ENCODE measurements at regions not wholly inside any gene's neighbourhood (a gene's known extent, or its start where the extent isn't known, plus 50 kb on each side); places are given as distances from the start of the nearest gene placed in this dataset.

- DNase-seq (ENCODE audit: low read depth, low spot score): no peak
- no peaks in the 10 kb centered on the region for H3K27me3 ChIP-seq (ENCODE audit: control insufficient read depth, insufficient read depth, low read length)
- no peak overlapping the region for H3K27ac ChIP-seq (ENCODE audit: low read length)
- no CpG with 5 or more reads among the region's 2 CpGs for WGBS (ENCODE audit: insufficient coverage, insufficient read length)
- H3K4me3 ChIP-seq (ENCODE audit: low read length): no peak overlapping the region
- no peaks in the 10 kb centered on the region for H3K4me1 ChIP-seq (ENCODE audit: control insufficient read depth, insufficient read depth, low read length)
- H3K9me3 ChIP-seq (ENCODE audit: control insufficient read depth, insufficient read depth, low read length): no peaks in the 10 kb centered on the region
- H3K36me3 ChIP-seq (ENCODE audit: control insufficient read depth, insufficient read depth, low read length): no peaks in the 10 kb centered on the region
Observed at GRCh38 chr2:83784315-83784714, 674.8 kb downstream of the SUCLG1 start.

DNA sequence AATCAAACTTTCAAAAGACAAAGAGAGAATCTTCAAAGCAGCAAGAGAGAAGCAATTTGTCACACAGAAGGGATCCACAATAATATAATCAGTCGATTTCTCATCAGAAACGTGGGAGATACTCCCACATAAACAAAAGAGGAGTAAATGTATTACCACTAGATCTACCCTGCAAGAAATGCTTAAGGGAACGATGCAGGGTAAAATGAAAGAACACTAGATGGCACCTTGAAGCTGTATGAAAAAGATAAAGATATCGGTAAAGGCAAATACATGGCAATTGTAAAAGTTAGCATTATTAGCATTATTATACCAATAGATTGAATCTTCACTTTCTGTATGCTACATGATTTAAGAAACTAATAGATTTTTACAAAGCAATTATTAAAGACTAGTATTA is 677.0 kb downstream of the SUCLG1 start:
- Histone ChIP-seq H3K27me3 (ENCODE audit: control insufficient read depth, insufficient read depth, low read length) (no peaks in the 10 kb centered on the region), H3K9me3 (ENCODE audit: control insufficient read depth, insufficient read depth, low read length) (no peaks in the 10 kb centered on the region), H3K36me3 (ENCODE audit: control insufficient read depth, insufficient read depth, low read length) (no peaks in the 10 kb centered on the region), H3K4me1 (ENCODE audit: control insufficient read depth, insufficient read depth, low read length) (no peaks in the 10 kb centered on the region), H3K27ac (ENCODE audit: low read length) (no peak overlapping the region), H3K4me3 (ENCODE audit: low read length) (no peak overlapping the region)
- no peak for DNase-seq (ENCODE audit: low read depth, low spot score)
- WGBS (ENCODE audit: insufficient coverage, insufficient read length): no CpG with 5 or more reads among the region's 4 CpGs

DNA sequence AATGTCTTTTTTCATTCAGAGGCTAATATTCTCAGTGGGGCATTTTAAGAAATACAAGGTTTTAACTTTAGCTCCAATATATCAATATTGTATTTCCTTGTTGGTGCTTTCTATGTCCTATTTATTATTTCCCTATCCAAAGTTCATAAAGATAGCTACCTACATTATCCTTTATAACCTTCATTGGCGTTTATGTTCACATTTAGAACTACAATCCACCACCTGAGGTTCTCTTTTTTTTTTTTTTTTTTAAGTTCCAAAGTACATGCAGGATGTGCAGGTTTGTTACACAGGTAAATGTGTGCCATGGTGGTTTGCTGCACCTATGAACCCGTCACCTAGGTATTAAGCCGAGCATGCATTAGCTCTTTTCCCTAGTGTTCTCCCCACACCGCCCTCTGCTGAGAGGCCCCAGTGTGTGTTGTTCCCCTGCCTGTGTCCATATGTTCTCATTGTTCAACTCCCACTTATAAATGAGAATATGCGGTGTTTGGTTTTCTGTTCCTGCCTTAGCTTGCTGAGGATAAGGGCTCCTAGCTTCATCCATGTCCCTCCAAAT is 694.6 kb downstream of the SUCLG1 start:
- no peaks in the 10 kb centered on the region for H3K27me3 ChIP-seq (ENCODE audit: control insufficient read depth, insufficient read depth, low read length)
- H3K4me3 ChIP-seq (ENCODE audit: low read length): no peak overlapping the region
- no peak for DNase-seq (ENCODE audit: low read depth, low spot score)
- H3K4me1 ChIP-seq (ENCODE audit: control insufficient read depth, insufficient read depth, low read length): no peaks in the 10 kb centered on the region
- no peaks in the 10 kb centered on the region for H3K36me3 ChIP-seq (ENCODE audit: control insufficient read depth, insufficient read depth, low read length)
- no CpG with 5 or more reads among the region's 5 CpGs for WGBS (ENCODE audit: insufficient coverage, insufficient read length)
- H3K27ac ChIP-seq (ENCODE audit: low read length): no peak overlapping the region
- no peaks in the 10 kb centered on the region for H3K9me3 ChIP-seq (ENCODE audit: control insufficient read depth, insufficient read depth, low read length)

- Histone ChIP-seq H3K4me3 (ENCODE audit: low read length) (no peak overlapping the region), H3K27ac (ENCODE audit: low read length) (no peak overlapping the region), H3K9me3 (ENCODE audit: control insufficient read depth, insufficient read depth, low read length) (no peaks in the 10 kb centered on the region), H3K4me1 (ENCODE audit: control insufficient read depth, insufficient read depth, low read length) (no peaks in the 10 kb centered on the region), H3K36me3 (ENCODE audit: control insufficient read depth, insufficient read depth, low read length) (no peaks in the 10 kb centered on the region), H3K27me3 (ENCODE audit: control insufficient read depth, insufficient read depth, low read length) (no peaks in the 10 kb centered on the region)
- DNase-seq (ENCODE audit: low read depth, low spot score): no peak
- WGBS (ENCODE audit: insufficient coverage, insufficient read length): no CpG with 5 or more reads among the region's 2 CpGs
Observed at GRCh38 chr2:83757329-83757728, 701.8 kb downstream of the SUCLG1 start.

DNA sequence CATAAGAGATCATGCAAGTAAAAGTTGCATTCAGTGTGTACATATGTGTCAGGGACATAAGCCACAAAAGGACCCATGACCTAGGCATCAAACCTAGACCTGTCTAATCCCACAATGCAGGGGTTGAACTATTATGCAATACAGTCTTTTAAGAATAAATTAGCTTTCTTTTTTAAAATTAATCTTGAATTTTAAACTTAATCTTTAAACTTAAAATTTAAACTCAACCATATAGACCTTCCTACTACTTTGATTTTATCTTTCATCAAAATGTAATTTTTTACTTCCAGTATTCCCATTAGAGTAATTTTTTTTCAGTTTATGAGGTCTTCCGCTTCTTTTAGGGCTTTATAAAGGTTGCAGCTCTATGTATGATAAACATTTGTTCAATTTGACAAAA is 702.9 kb downstream of the SUCLG1 start:
- Histone ChIP-seq H3K9me3 (ENCODE audit: control insufficient read depth, insufficient read depth, low read length) (no peaks in the 10 kb centered on the region), H3K27ac (ENCODE audit: low read length) (no peak overlapping the region), H3K4me3 (ENCODE audit: low read length) (no peak overlapping the region), H3K27me3 (ENCODE audit: control insufficient read depth, insufficient read depth, low read length) (no peaks in the 10 kb centered on the region), H3K4me1 (ENCODE audit: control insufficient read depth, insufficient read depth, low read length) (no peaks in the 10 kb centered on the region), H3K36me3 (ENCODE audit: control insufficient read depth, insufficient read depth, low read length) (no peaks in the 10 kb centered on the region)
- no peak for DNase-seq (ENCODE audit: low read depth, low spot score)
- WGBS (ENCODE audit: insufficient coverage, insufficient read length): no CpG with 5 or more reads among the region's 1 CpG

DNA sequence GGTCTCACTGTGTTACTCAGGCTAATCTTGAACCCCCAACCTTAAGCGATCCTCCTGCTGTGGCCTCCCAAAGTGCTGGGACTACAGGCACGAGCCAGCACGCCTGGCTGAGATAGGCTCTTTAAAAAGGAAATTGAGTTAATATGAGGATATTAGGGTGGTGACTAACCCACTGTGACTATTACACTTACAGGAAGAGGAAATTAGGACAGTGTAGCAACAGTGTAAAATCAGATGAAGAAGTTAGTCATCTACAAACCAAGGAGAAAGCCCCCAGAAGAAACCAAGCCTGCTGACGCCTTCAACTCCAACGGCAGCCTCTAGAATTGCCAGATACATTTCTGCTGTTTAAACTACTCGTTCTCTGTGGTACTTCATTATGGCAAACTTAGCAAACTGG is 711.9 kb downstream of the SUCLG1 start:
- Histone ChIP-seq H3K4me3 (ENCODE audit: low read length) (no peak overlapping the region), H3K27ac (ENCODE audit: low read length) (no peak overlapping the region), H3K36me3 (ENCODE audit: control insufficient read depth, insufficient read depth, low read length) (no peaks in the 10 kb centered on the region), H3K9me3 (ENCODE audit: control insufficient read depth, insufficient read depth, low read length) (no peaks in the 10 kb centered on the region), H3K27me3 (ENCODE audit: control insufficient read depth, insufficient read depth, low read length) (no peaks in the 10 kb centered on the region), H3K4me1 (ENCODE audit: control insufficient read depth, insufficient read depth, low read length) (no peaks in the 10 kb centered on the region; the same call in 1 of the 2 replicates)
- DNase-seq (ENCODE audit: low read depth, low spot score): no peak
- WGBS (ENCODE audit: insufficient coverage, insufficient read length): no CpG with 5 or more reads among the region's 6 CpGs

DNA sequence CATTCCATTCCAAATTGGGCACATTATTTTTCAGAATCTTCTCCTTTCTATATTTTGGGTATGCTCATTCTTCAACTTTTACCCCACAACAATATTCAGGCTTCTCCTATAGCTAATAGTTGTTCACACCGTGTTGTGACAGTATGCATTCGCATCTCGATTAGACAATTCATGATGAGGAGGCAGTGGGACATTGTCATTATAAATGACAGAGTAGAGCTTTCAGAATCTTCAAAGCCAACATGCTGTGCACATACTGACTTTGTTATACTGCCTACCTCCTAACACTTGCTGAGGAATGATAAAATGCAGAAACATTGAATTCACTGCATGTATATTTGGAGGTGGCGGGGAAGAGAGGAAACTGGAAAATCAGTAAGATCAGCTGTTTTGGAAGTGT is 714.2 kb downstream of the SUCLG1 start:
- no CpG with 5 or more reads among the region's 4 CpGs for WGBS (ENCODE audit: insufficient coverage, insufficient read length)
- no peaks in the 10 kb centered on the region; the same call in 1 of the 2 replicates for H3K4me1 ChIP-seq (ENCODE audit: control insufficient read depth, insufficient read depth, low read length)
- no peak overlapping the region for H3K27ac ChIP-seq (ENCODE audit: low read length)
- H3K4me3 ChIP-seq (ENCODE audit: low read length): no peak overlapping the region
- no peaks in the 10 kb centered on the region for H3K36me3 ChIP-seq (ENCODE audit: control insufficient read depth, insufficient read depth, low read length)
- no peak for DNase-seq (ENCODE audit: low read depth, low spot score)
- H3K9me3 ChIP-seq (ENCODE audit: control insufficient read depth, insufficient read depth, low read length): no peaks in the 10 kb centered on the region; the same call in 1 of the 2 replicates
- no peaks in the 10 kb centered on the region for H3K27me3 ChIP-seq (ENCODE audit: control insufficient read depth, insufficient read depth, low read length)

GRCh38 chr2:83742117-83742782 is 716.8 kb downstream of the SUCLG1 start:
- Histone ChIP-seq H3K4me3 (ENCODE audit: low read length) (no peak overlapping the region), H3K36me3 (ENCODE audit: control insufficient read depth, insufficient read depth, low read length) (no peaks in the 10 kb centered on the region), H3K9me3 (ENCODE audit: control insufficient read depth, insufficient read depth, low read length) (no peaks in the 10 kb centered on the region; the same call in 1 of the 2 replicates), H3K27ac (ENCODE audit: low read length) (no peak overlapping the region), H3K4me1 (ENCODE audit: control insufficient read depth, insufficient read depth, low read length) (no peaks in the 10 kb centered on the region; the same call in 1 of the 2 replicates), H3K27me3 (ENCODE audit: control insufficient read depth, insufficient read depth, low read length) (no peaks in the 10 kb centered on the region)
- WGBS (ENCODE audit: insufficient coverage, insufficient read length): no CpG with 5 or more reads among the region's 2 CpGs
- no peak for DNase-seq (ENCODE audit: low read depth, low spot score)

GRCh38 chr2:83730223-83730622 is 728.9 kb downstream of the SUCLG1 start:
- H3K27me3 ChIP-seq (ENCODE audit: control insufficient read depth, insufficient read depth, low read length): no peaks in the 10 kb centered on the region
- DNase-seq (ENCODE audit: low read depth, low spot score): no peak
- WGBS (ENCODE audit: insufficient coverage, insufficient read length): no CpG with 5 or more reads among the region's 3 CpGs
- H3K4me3 ChIP-seq (ENCODE audit: low read length): no peak overlapping the region
- H3K4me1 ChIP-seq (ENCODE audit: control insufficient read depth, insufficient read depth, low read length): no peaks in the 10 kb centered on the region
- no peak overlapping the region for H3K27ac ChIP-seq (ENCODE audit: low read length)
- H3K36me3 ChIP-seq (ENCODE audit: control insufficient read depth, insufficient read depth, low read length): no peaks in the 10 kb centered on the region
- no peaks in the 10 kb centered on the region for H3K9me3 ChIP-seq (ENCODE audit: control insufficient read depth, insufficient read depth, low read length)

- no peaks in the 10 kb centered on the region for H3K9me3 ChIP-seq (ENCODE audit: control insufficient read depth, insufficient read depth, low read length)
- no peaks in the 10 kb centered on the region for H3K27me3 ChIP-seq (ENCODE audit: control insufficient read depth, insufficient read depth, low read length)
- no peaks in the 10 kb centered on the region for H3K4me1 ChIP-seq (ENCODE audit: control insufficient read depth, insufficient read depth, low read length)
- no peaks in the 10 kb centered on the region for H3K36me3 ChIP-seq (ENCODE audit: control insufficient read depth, insufficient read depth, low read length)
- no peak overlapping the region for H3K27ac ChIP-seq (ENCODE audit: low read length)
- H3K4me3 ChIP-seq (ENCODE audit: low read length): no peak overlapping the region
- no peak for DNase-seq (ENCODE audit: low read depth, low spot score)
Observed at GRCh38 chr2:83725735-83726134, 733.3 kb downstream of the SUCLG1 start.

- no peak overlapping the region for H3K4me3 ChIP-seq (ENCODE audit: low read length)
- H3K27ac ChIP-seq (ENCODE audit: low read length): no peak overlapping the region
- no peaks in the 10 kb centered on the region for H3K27me3 ChIP-seq (ENCODE audit: control insufficient read depth, insufficient read depth, low read length)
- WGBS (ENCODE audit: insufficient coverage, insufficient read length): no CpG with 5 or more reads among the region's 1 CpG
- no peak for DNase-seq (ENCODE audit: low read depth, low spot score)
- H3K4me1 ChIP-seq (ENCODE audit: control insufficient read depth, insufficient read depth, low read length): no peaks in the 10 kb centered on the region
- no peaks in the 10 kb centered on the region for H3K36me3 ChIP-seq (ENCODE audit: control insufficient read depth, insufficient read depth, low read length)
- no peaks in the 10 kb centered on the region for H3K9me3 ChIP-seq (ENCODE audit: control insufficient read depth, insufficient read depth, low read length)
Observed at GRCh38 chr2:83705146-83705545, 753.9 kb downstream of the SUCLG1 start.

Data from iPS DF 6.9 (cell line).